MCF 10A (cell line): ENCODE measurements at regions not wholly inside any gene's neighbourhood (a gene's known extent, or its start where the extent isn't known, plus 50 kb on each side); places are given as distances from the start of the nearest gene placed in this dataset.

Experiments
- BruUV-seq: library from RNA; stranded (reverse); fragments of 400-500 nt; replicated peaks from 2 replicates; lab custom pipeline; 2021; lab: Mats Ljungman, UMichigan
- CTCF ChIA-PET: fragments of 300-600 bp; sonication (Branson Sonifier 250); formaldehyde crosslinking; extraction: SDS; loops from one replicate; lab custom pipeline; 2021; ENCODE audit warnings: antibody characterized with exemption, inconsistent platforms; lab: Yijun Ruan, JAX
- POLR2A ChIA-PET: fragments of 300-600, 350-650 bp; sonication (Branson Sonifier 250); formaldehyde crosslinking; extraction: SDS; loops from one replicate; lab custom pipeline; 2020; ENCODE audit warnings: antibody characterized with exemption, inconsistent platforms; lab: Yijun Ruan, JAX
- DNase-seq: peaks from one replicate; pipeline ENCODE4 v3.0.0-alpha.2; 2018; ENCODE audit not compliant: unreplicated experiment
- H3K27ac Mint-ChIP-seq: one replicate; pipeline ENCODE4 v1.8.0; 2022; ENCODE audit warnings: mild to moderate bottlenecking, low read depth, mixed read lengths; ENCODE audit not compliant: unreplicated experiment
- H3K27me3 Mint-ChIP-seq: one replicate; pipeline ENCODE4 v1.8.0; 2022; ENCODE audit warnings: mixed read lengths; ENCODE audit not compliant: insufficient read depth, unreplicated experiment
- H3K36me3 Mint-ChIP-seq: one replicate; pipeline ENCODE4 v1.8.0; 2022; ENCODE audit warnings: mild to moderate bottlenecking, moderate library complexity, mixed read lengths; ENCODE audit not compliant: insufficient read depth, unreplicated experiment
- H3K4me1 Mint-ChIP-seq: one replicate; pipeline ENCODE4 v1.8.0; 2022; ENCODE audit warnings: mixed read lengths; ENCODE audit not compliant: insufficient read depth, unreplicated experiment
- H3K4me3 Mint-ChIP-seq: one replicate; pipeline ENCODE4 v1.8.0; 2022; ENCODE audit warnings: mild to moderate bottlenecking, moderate library complexity, mixed read lengths; ENCODE audit not compliant: unreplicated experiment
- H3K9me3 Mint-ChIP-seq: one replicate; pipeline ENCODE4 v1.8.0; 2022; ENCODE audit warnings: mixed read lengths; ENCODE audit not compliant: unreplicated experiment
- intact Hi-C: fragments of 100-400 bp; cut with micrococcal nuclease; formaldehyde crosslinking; loops from 2 replicates; pipeline ENCODE4 v1.14.1; 2022
- TF ChIP-seq, protein P1 (sequence below): fragments of 200-600 bp; IDR thresholded peaks from one replicate; pipeline ENCODE4 v1.8.0; 2022; ENCODE audit warnings: antibody characterized with exemption, mild to moderate bottlenecking; ENCODE audit not compliant: unreplicated experiment

DNA sequence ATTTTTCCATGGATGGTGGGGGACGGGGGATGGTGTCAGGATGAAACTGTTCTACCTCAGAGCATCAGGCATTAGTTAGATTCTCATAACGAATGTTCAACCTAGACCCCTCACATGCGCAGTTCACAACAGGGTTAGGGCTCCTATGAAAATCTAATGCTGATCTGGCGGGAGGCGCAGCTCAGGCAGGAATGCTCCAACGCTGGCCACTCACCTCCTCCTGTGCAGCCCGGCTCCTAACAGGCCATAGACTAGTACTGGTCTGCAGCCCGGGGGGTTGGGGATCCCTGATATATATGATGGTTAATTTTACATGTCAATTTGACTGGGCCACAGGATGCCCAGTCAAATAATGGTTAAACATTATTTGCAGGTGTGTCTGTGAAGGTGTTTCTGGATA lies 199.0 kb upstream of the NR4A3 start:
- intact Hi-C loops: no loop called here
- Mint-ChIP-seq H3K27me3 (peaks cover 25% of the 10 kb centered on the region), H3K36me3 (no peaks in the 10 kb centered on the region), H3K4me1 (no peaks in the 10 kb centered on the region), H3K9me3 (no peaks in the 10 kb centered on the region), H3K4me3 (no peak overlapping the region), H3K27ac (no peak overlapping the region)
- TF ChIP-seq, protein P1, sequence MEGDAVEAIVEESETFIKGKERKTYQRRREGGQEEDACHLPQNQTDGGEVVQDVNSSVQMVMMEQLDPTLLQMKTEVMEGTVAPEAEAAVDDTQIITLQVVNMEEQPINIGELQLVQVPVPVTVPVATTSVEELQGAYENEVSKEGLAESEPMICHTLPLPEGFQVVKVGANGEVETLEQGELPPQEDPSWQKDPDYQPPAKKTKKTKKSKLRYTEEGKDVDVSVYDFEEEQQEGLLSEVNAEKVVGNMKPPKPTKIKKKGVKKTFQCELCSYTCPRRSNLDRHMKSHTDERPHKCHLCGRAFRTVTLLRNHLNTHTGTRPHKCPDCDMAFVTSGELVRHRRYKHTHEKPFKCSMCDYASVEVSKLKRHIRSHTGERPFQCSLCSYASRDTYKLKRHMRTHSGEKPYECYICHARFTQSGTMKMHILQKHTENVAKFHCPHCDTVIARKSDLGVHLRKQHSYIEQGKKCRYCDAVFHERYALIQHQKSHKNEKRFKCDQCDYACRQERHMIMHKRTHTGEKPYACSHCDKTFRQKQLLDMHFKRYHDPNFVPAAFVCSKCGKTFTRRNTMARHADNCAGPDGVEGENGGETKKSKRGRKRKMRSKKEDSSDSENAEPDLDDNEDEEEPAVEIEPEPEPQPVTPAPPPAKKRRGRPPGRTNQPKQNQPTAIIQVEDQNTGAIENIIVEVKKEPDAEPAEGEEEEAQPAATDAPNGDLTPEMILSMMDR: no peak
- no peak for DNase-seq
- CTCF ChIA-PET: no interaction called here
- BruUV-seq: no TSS peak
- POLR2A ChIA-PET: interaction anchor here (1.1 kb wide), 1 partner anchor 127 kb away, joined by 5 read pairs; no protein-coding TSS in a partner anchor

DNA sequence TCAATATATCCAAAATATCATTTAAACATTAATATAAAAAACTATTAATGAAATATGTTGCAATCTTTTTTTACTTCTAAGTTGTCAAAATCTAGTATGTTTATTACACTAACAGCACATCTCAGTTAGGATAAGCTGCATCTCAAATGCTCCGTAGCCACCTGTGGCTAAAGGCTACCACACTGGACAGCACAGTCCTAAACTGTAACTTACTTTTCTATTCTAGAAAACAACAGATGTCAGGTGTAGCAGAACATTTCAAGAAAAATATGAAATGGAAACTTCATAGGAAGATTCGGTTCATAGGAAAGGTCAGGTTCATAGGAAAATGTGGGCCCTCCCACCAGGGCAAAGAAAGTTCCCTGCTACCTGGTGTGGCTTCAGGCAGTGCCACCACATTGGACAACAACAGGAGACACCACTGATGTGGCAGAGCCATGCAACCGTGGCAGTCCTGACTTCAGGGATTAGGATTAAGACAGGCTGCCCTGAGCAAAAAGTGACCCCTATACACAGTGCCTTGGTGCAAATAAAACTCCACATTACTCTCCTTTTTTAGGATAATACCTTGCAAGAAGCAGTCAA lies 197.8 kb upstream of the NR4A3 start:
- intact Hi-C loops: no loop called here
- CTCF ChIA-PET: no interaction called here
- Mint-ChIP-seq H3K4me1 (no peaks in the 10 kb centered on the region), H3K4me3 (no peak overlapping the region), H3K36me3 (no peaks in the 10 kb centered on the region), H3K27ac (no peak overlapping the region), H3K9me3 (no peaks in the 10 kb centered on the region), H3K27me3 (peaks cover 26% of the 10 kb centered on the region)
- no peak for DNase-seq
- BruUV-seq: no TSS peak
- TF ChIP-seq, protein P1: no peak
- POLR2A ChIA-PET: no interaction called here

DNA sequence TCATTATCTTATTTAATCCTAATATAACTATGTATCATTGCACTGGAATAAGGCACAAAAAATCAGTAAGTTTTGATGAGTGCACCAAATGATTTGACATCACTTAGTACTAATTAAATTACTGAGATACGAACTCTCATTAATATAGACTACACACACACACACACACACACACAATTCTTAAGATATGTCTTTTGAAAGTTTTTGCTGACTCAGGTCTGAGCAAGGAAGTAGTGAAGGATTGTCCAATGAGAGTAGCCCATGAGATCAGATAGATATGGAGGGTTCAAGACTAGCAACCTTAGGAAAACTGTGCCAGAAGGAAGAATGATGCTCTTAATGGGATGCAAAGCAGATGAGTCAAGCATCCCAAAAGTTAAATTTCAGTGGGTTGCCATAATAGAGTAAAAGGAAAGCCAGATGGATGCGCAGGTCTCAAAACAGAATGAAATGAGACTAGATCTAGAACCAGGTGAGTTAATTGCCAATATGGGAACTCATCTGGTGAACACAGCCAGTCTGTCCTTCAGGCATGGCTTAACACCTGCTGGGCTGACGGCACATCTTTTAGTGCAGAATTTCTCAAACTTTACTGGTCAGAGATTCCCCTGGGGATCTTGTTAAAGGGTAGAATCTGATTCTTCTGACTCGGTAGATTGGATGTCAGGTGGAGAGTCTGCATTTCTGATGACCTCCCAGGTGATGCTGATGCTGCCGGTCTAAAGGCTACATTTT lies 197.0 kb upstream of the NR4A3 start:
- TF ChIP-seq, protein P1: no peak
- H3K27ac Mint-ChIP-seq: no peak overlapping the region
- peaks cover 26% of the 10 kb centered on the region for H3K27me3 Mint-ChIP-seq
- H3K9me3 Mint-ChIP-seq: no peaks in the 10 kb centered on the region
- POLR2A ChIA-PET: no interaction called here
- no peaks in the 10 kb centered on the region for H3K4me1 Mint-ChIP-seq
- intact Hi-C loops: no loop called here
- no peak for DNase-seq
- no peaks in the 10 kb centered on the region for H3K36me3 Mint-ChIP-seq
- H3K4me3 Mint-ChIP-seq: no peak overlapping the region
- BruUV-seq: no TSS peak
- CTCF ChIA-PET: no interaction called here

DNA sequence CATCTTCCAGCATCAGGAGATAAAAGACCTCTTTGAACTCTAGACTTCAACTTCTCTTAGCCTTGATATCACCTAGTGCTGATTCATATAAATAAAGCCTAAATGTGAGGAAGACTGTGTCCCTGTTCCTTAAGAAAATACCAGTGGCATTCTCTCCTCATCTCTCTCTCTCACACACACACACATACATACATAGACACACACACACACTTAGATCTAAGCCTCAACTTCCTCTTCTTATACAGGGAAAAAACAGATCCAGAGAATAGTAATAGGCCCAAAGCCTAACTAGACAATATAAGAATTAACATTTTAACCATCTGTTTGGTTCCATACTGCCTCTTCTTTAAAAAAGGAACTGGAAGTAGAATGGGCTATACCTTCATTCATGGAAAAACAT lies 195.3 kb upstream of the NR4A3 start:
- Mint-ChIP-seq H3K4me3 (no peak overlapping the region), H3K27me3 (peaks cover 16% of the 10 kb centered on the region), H3K27ac (no peak overlapping the region), H3K9me3 (no peaks in the 10 kb centered on the region), H3K36me3 (no peaks in the 10 kb centered on the region), H3K4me1 (no peaks in the 10 kb centered on the region)
- no TSS peak for BruUV-seq
- POLR2A ChIA-PET: no interaction called here
- TF ChIP-seq, protein P1: no peak
- CTCF ChIA-PET: interaction anchor here (0.5 kb wide), 1 partner anchor 512 kb away, joined by 3 read pairs; no protein-coding TSS in a partner anchor
- intact Hi-C loops: no loop called here
- DNase-seq: no peak
